Vagina (tissue), 2 donors: ENCODE measurements at regions not wholly inside any gene's neighbourhood (a gene's known extent, or its start where the extent isn't known, plus 50 kb on each side); places are given as distances from the start of the nearest gene placed in this dataset.

ENCODE experiments used
- CTCF ChIP-seq, 3 experiments: fragments of 450-650 bp in 2 of 3; fragments of 200-600 bp in 1 of 3; sonication (generic) in 1 of 3; IDR thresholded peaks; one replicate each; pipeline ENCODE4 v1.5.1; 2017 to 2019; ENCODE audit warnings: antibody characterized with exemption in 3 of 3, mild to moderate bottlenecking in 2 of 3, moderate library complexity in 2 of 3
- POLR2A ChIP-seq, 2 donors: fragments of 450-650 bp; IDR thresholded peaks; one replicate each; pipeline ENCODE4 v1.6.1; 2017; ENCODE audit warnings: antibody characterized with exemption in 2 of 2, mild to moderate bottlenecking in 2 of 2, moderate library complexity in 2 of 2

GRCh38 chr3:88811096-88811495 lies 296.3 kb upstream of the EPHA3 start:
- no peak for TF ChIP-seq CTCF (IDR thresholded peaks at IDR 0.05)
- no peak for TF ChIP-seq POLR2A (IDR thresholded peaks at IDR 0.05)
